ENCODE measurements at regions not wholly inside any gene's neighbourhood (a gene's known extent, or its start where the extent isn't known, plus 50 kb on each side); places are given as distances from the start of the nearest gene placed in this dataset.

GRCh38 chr3:40827942-40828688 is 303.4 kb downstream of the ZNF621 start:
- Histone ChIP-seq H3K9me3 (ENCODE audit: control insufficient read depth in 2 of 2, insufficient read depth in 1 of 2, low read depth in 1 of 2, low read length in 1 of 2) (no peaks in the 10 kb centered on the region), H3K27me3 (ENCODE audit: control insufficient read depth in 3 of 3, insufficient read depth in 3 of 3, low read length in 3 of 3) (no peaks in the 10 kb centered on the region), H3K36me3 (ENCODE audit: control insufficient read depth in 3 of 3, insufficient read depth in 2 of 3, low read depth in 1 of 3, low read length in 3 of 3) (no peaks in the 10 kb centered on the region), H3K4me3 (ENCODE audit: low read depth in 1 of 3, low read length in 3 of 3) (no peak overlapping the region), H3K4me1 (ENCODE audit: control insufficient read depth in 3 of 3, insufficient read depth in 2 of 3, low read depth in 1 of 3, low read length in 2 of 3) (no peaks in the 10 kb centered on the region), H3K27ac (ENCODE audit: low read depth in 1 of 3, low read length in 2 of 3) (no peak overlapping the region)
- FAIRE-seq, result no peak
- 69 to 79% (median 70%) methylated on average over 8 of the region's 8 CpGs for WGBS, 3 donors
- no peak for DNase-seq

- DNase-seq (no peak), FAIRE-seq (no peak)
- Histone ChIP-seq H3K4me3 (ENCODE audit: low read depth in 1 of 3, low read length in 3 of 3) (no peak overlapping the region), H3K4me1 (ENCODE audit: control insufficient read depth in 3 of 3, insufficient read depth in 2 of 3, low read depth in 1 of 3, low read length in 2 of 3) (no peaks in the 10 kb centered on the region), H3K9me3 (ENCODE audit: control insufficient read depth in 2 of 2, insufficient read depth in 1 of 2, low read depth in 1 of 2, low read length in 1 of 2) (no peaks in the 10 kb centered on the region), H3K27ac (ENCODE audit: low read depth in 1 of 3, low read length in 2 of 3) (no peak overlapping the region), H3K36me3 (ENCODE audit: control insufficient read depth in 3 of 3, insufficient read depth in 2 of 3, low read depth in 1 of 3, low read length in 3 of 3) (no peaks in the 10 kb centered on the region), H3K27me3 (ENCODE audit: control insufficient read depth in 3 of 3, insufficient read depth in 3 of 3, low read length in 3 of 3) (no peaks in the 10 kb centered on the region)
- WGBS, 3 donors, result 82 to 89% (median 89%) methylated on average over 3 of the region's 3 CpGs
Observed at GRCh38 chr3:40828741-40829415, 304.1 kb downstream of the ZNF621 start.

- DNase-seq, result no peak
- Histone ChIP-seq H3K9me3 (ENCODE audit: control insufficient read depth in 2 of 2, insufficient read depth in 1 of 2, low read depth in 1 of 2, low read length in 1 of 2) (no peaks in the 10 kb centered on the region), H3K36me3 (ENCODE audit: control insufficient read depth in 3 of 3, insufficient read depth in 2 of 3, low read depth in 1 of 3, low read length in 3 of 3) (no peaks in the 10 kb centered on the region), H3K27ac (ENCODE audit: low read depth in 1 of 3, low read length in 2 of 3) (no peak overlapping the region), H3K27me3 (ENCODE audit: control insufficient read depth in 3 of 3, insufficient read depth in 3 of 3, low read length in 3 of 3) (no peaks in the 10 kb centered on the region), H3K4me1 (ENCODE audit: control insufficient read depth in 3 of 3, insufficient read depth in 2 of 3, low read depth in 1 of 3, low read length in 2 of 3) (no peaks in the 10 kb centered on the region), H3K4me3 (ENCODE audit: low read depth in 1 of 3, low read length in 3 of 3) (no peak overlapping the region)
- no peak for FAIRE-seq
- WGBS, 3 donors, result 36 to 57% (median 38%) methylated on average over 2 of the region's 2 CpGs
Observed at GRCh38 chr3:40829876-40830275, 305.1 kb downstream of the ZNF621 start.

GRCh38 chr3:40837300-40837699 is 312.5 kb downstream of the ZNF621 start:
- DNase-seq (no peak), FAIRE-seq (no peak)
- H3K4me3 ChIP-seq (ENCODE audit: low read depth in 1 of 3, low read length in 3 of 3), result no peak overlapping the region
- no peaks in the 10 kb centered on the region for H3K36me3 ChIP-seq (ENCODE audit: control insufficient read depth in 3 of 3, insufficient read depth in 2 of 3, low read depth in 1 of 3, low read length in 3 of 3)
- WGBS, 3 donors, result 95 to 100% (median 96%) methylated on average over 2 of the region's 2 CpGs
- no peak overlapping the region for H3K27ac ChIP-seq (ENCODE audit: low read depth in 1 of 3, low read length in 2 of 3)
- H3K27me3 ChIP-seq (ENCODE audit: control insufficient read depth in 3 of 3, insufficient read depth in 3 of 3, low read length in 3 of 3), result no peaks in the 10 kb centered on the region
- H3K9me3 ChIP-seq (ENCODE audit: control insufficient read depth in 2 of 2, insufficient read depth in 1 of 2, low read depth in 1 of 2, low read length in 1 of 2), result no peaks in the 10 kb centered on the region
- no peaks in the 10 kb centered on the region for H3K4me1 ChIP-seq (ENCODE audit: control insufficient read depth in 3 of 3, insufficient read depth in 2 of 3, low read depth in 1 of 3, low read length in 2 of 3)

- no peak for DNase-seq
- no peak overlapping the region for H3K27ac ChIP-seq (ENCODE audit: low read depth in 1 of 3, low read length in 2 of 3)
- H3K36me3 ChIP-seq (ENCODE audit: control insufficient read depth in 3 of 3, insufficient read depth in 2 of 3, low read depth in 1 of 3, low read length in 3 of 3), result no peaks in the 10 kb centered on the region
- peaks cover 0 to 2% (median 0%) of the 10 kb centered on the region in 3 donors for H3K4me1 ChIP-seq (ENCODE audit: control insufficient read depth in 3 of 3, insufficient read depth in 2 of 3, low read depth in 1 of 3, low read length in 2 of 3)
- H3K27me3 ChIP-seq (ENCODE audit: control insufficient read depth in 3 of 3, insufficient read depth in 3 of 3, low read length in 3 of 3), result no peaks in the 10 kb centered on the region
- FAIRE-seq, result no peak
- 84 to 90% (median 88%) methylated on average over 1 of the region's 1 CpG for WGBS, 3 donors
- H3K4me3 ChIP-seq (ENCODE audit: low read depth in 1 of 3, low read length in 3 of 3), result no peak overlapping the region
- peaks cover 0 to 5% of the 10 kb centered on the region in 2 donors for H3K9me3 ChIP-seq (ENCODE audit: control insufficient read depth in 2 of 2, insufficient read depth in 1 of 2, low read depth in 1 of 2, low read length in 1 of 2)
Observed at GRCh38 chr3:40841131-40841530, 316.4 kb downstream of the ZNF621 start.

GRCh38 chr3:40841570-40842109 is 316.9 kb downstream of the ZNF621 start:
- Histone ChIP-seq H3K4me3 (ENCODE audit: low read depth in 1 of 3, low read length in 3 of 3) (no peak overlapping the region), H3K27ac (ENCODE audit: low read depth in 1 of 3, low read length in 2 of 3) (no peak overlapping the region), H3K9me3 (ENCODE audit: control insufficient read depth in 2 of 2, insufficient read depth in 1 of 2, low read depth in 1 of 2, low read length in 1 of 2) (peaks cover 0 to 5% of the 10 kb centered on the region in 2 donors), H3K27me3 (ENCODE audit: control insufficient read depth in 3 of 3, insufficient read depth in 3 of 3, low read length in 3 of 3) (no peaks in the 10 kb centered on the region), H3K4me1 (ENCODE audit: control insufficient read depth in 3 of 3, insufficient read depth in 2 of 3, low read depth in 1 of 3, low read length in 2 of 3) (peaks cover 0 to 2% (median 0%) of the 10 kb centered on the region in 3 donors), H3K36me3 (ENCODE audit: control insufficient read depth in 3 of 3, insufficient read depth in 2 of 3, low read depth in 1 of 3, low read length in 3 of 3) (no peaks in the 10 kb centered on the region)
- no peak for DNase-seq
- FAIRE-seq, result no peak

- DNase-seq (no peak), FAIRE-seq (no peak)
- Histone ChIP-seq H3K36me3 (ENCODE audit: control insufficient read depth in 3 of 3, insufficient read depth in 2 of 3, low read depth in 1 of 3, low read length in 3 of 3) (no peaks in the 10 kb centered on the region), H3K9me3 (ENCODE audit: control insufficient read depth in 2 of 2, insufficient read depth in 1 of 2, low read depth in 1 of 2, low read length in 1 of 2) (peaks cover 0 to 5% of the 10 kb centered on the region in 2 donors), H3K27me3 (ENCODE audit: control insufficient read depth in 3 of 3, insufficient read depth in 3 of 3, low read length in 3 of 3) (no peaks in the 10 kb centered on the region), H3K27ac (ENCODE audit: low read depth in 1 of 3, low read length in 2 of 3) (no peak overlapping the region), H3K4me3 (ENCODE audit: low read depth in 1 of 3, low read length in 3 of 3) (no peak overlapping the region), H3K4me1 (ENCODE audit: control insufficient read depth in 3 of 3, insufficient read depth in 2 of 3, low read depth in 1 of 3, low read length in 2 of 3) (peaks cover 0 to 2% (median 0%) of the 10 kb centered on the region in 3 donors)
- WGBS, 3 donors, result 92 to 96% (median 95%) methylated on average over 11 of the region's 11 CpGs
Observed at GRCh38 chr3:40842714-40843113, 318.0 kb downstream of the ZNF621 start.

GRCh38 chr3:40843208-40843624 is 318.5 kb downstream of the ZNF621 start:
- Histone ChIP-seq H3K27ac (ENCODE audit: low read depth in 1 of 3, low read length in 2 of 3) (no peak overlapping the region), H3K9me3 (ENCODE audit: control insufficient read depth in 2 of 2, insufficient read depth in 1 of 2, low read depth in 1 of 2, low read length in 1 of 2) (peaks cover 0 to 5% of the 10 kb centered on the region in 2 donors), H3K4me3 (ENCODE audit: low read depth in 1 of 3, low read length in 3 of 3) (no peak overlapping the region), H3K36me3 (ENCODE audit: control insufficient read depth in 3 of 3, insufficient read depth in 2 of 3, low read depth in 1 of 3, low read length in 3 of 3) (no peaks in the 10 kb centered on the region), H3K27me3 (ENCODE audit: control insufficient read depth in 3 of 3, insufficient read depth in 3 of 3, low read length in 3 of 3) (no peaks in the 10 kb centered on the region), H3K4me1 (ENCODE audit: control insufficient read depth in 3 of 3, insufficient read depth in 2 of 3, low read depth in 1 of 3, low read length in 2 of 3) (peaks cover 0 to 2% (median 0%) of the 10 kb centered on the region in 3 donors)
- DNase-seq (peak in 1 of 2 donors; percentile 23), FAIRE-seq (no peak)
- 71 to 89% (median 84%) methylated on average over 2 of the region's 2 CpGs for WGBS, 3 donors
